HG03060 (cell line): ENCODE measurements at regions not wholly inside any gene's neighbourhood (a gene's known extent, or its start where the extent isn't known, plus 50 kb on each side); places are given as distances from the start of the nearest gene placed in this dataset.

Source experiments
- ATAC-seq: cut with Tn5 transposase; IDR thresholded peaks from one replicate; pipeline ENCODE4 v1.9.1; 2021; ENCODE audit warnings: low read depth, moderate number of reproducible peaks; ENCODE audit not compliant: unreplicated experiment

- no peak for ATAC-seq
These were observed 270.6 kb upstream of the UMPS start for GRCh38 chr3:124459678-124460077.

GRCh38 chr3:124461126-124461525 lies 269.1 kb upstream of the UMPS start:
- no peak for ATAC-seq

- no peak for ATAC-seq
These were observed 268.2 kb upstream of the UMPS start for GRCh38 chr3:124461838-124462632.

GRCh38 chr3:124463234-124463633 lies 267.0 kb upstream of the UMPS start:
- ATAC-seq, result no peak

- no peak for ATAC-seq
These were observed 262.0 kb upstream of the UMPS start for GRCh38 chr3:124467980-124468902.

GRCh38 chr3:124469555-124469954 lies 260.7 kb upstream of the UMPS start:
- ATAC-seq, result no peak

- ATAC-seq, result no peak
These were observed 251.4 kb upstream of the UMPS start for GRCh38 chr3:124478830-124479229.

GRCh38 chr3:124483915-124484470 lies 246.3 kb upstream of the UMPS start:
- no peak for ATAC-seq

GRCh38 chr3:124486324-124486723 lies 243.9 kb upstream of the UMPS start:
- no peak for ATAC-seq

GRCh38 chr3:124489506-124489905 lies 240.7 kb upstream of the UMPS start:
- ATAC-seq, result no peak

- ATAC-seq, result no peak
These were observed 239.2 kb upstream of the UMPS start for GRCh38 chr3:124491098-124491497.

- no peak for ATAC-seq
These were observed 238.4 kb upstream of the UMPS start for GRCh38 chr3:124491875-124492274.

GRCh38 chr3:124492824-124493223 lies 237.4 kb upstream of the UMPS start:
- no peak for ATAC-seq

- ATAC-seq, result no peak
These were observed 234.2 kb upstream of the UMPS start for GRCh38 chr3:124496061-124496460.

GRCh38 chr3:124497487-124497886 lies 232.8 kb upstream of the UMPS start:
- ATAC-seq, result no peak

GRCh38 chr3:124498891-124499290 lies 231.4 kb upstream of the UMPS start:
- no peak for ATAC-seq

- ATAC-seq, result no peak
These were observed 225.8 kb upstream of the UMPS start for GRCh38 chr3:124504332-124505059.

- ATAC-seq, result no peak
These were observed 220.4 kb upstream of the UMPS start for GRCh38 chr3:124509884-124510283.

GRCh38 chr3:124510290-124510689 lies 220.0 kb upstream of the UMPS start:
- no peak for ATAC-seq

- ATAC-seq, result no peak
These were observed 217.2 kb upstream of the UMPS start for GRCh38 chr3:124512881-124513609.
